Aorta (tissue), 5 donors: ENCODE measurements at regions not wholly inside any gene's neighbourhood (a gene's known extent, or its start where the extent isn't known, plus 50 kb on each side); places are given as distances from the start of the nearest gene placed in this dataset.

Source experiments
- ATAC-seq: fragments of 200-7000 bp; cut with Tn5 transposase; one replicate; pipeline ENCODE4 v1.9.1; 2022; ENCODE audit warnings: moderate library complexity; ENCODE audit not compliant: low FRiP score
- DNase-seq, 2 donors: peaks; one replicate each; pipeline ENCODE4 v3.0.0-alpha.2; 2020
- H3K27ac ChIP-seq, 2 donors: one replicate each; pipeline ENCODE4 v1.5.1; 2013; ENCODE audit warnings: low read length in 2 of 2, mild to moderate bottlenecking in 2 of 2, moderate library complexity in 2 of 2, control low read depth in 1 of 2, inconsistent platforms in 1 of 2, low read depth in 1 of 2
- H3K27me3 ChIP-seq, 2 donors: one replicate each; pipeline ENCODE4 v1.6.1; 2013; ENCODE audit warnings: control low read depth in 1 of 2, low read length in 1 of 2, mild to moderate bottlenecking in 1 of 2, moderate library complexity in 1 of 2; ENCODE audit not compliant: insufficient read depth in 2 of 2, control insufficient read depth in 1 of 2
- H3K36me3 ChIP-seq, 2 donors: one replicate each; pipeline ENCODE4 v1.6.1; 2013; ENCODE audit warnings: control low read depth in 1 of 2, low read length in 1 of 2, mild to moderate bottlenecking in 1 of 2; ENCODE audit not compliant: insufficient read depth in 2 of 2, control insufficient read depth in 1 of 2
- H3K4me1 ChIP-seq, 2 donors: one replicate each; pipeline ENCODE4 v1.6.1; 2013; ENCODE audit warnings: low read length in 2 of 2, control low read depth in 1 of 2, mild to moderate bottlenecking in 1 of 2, moderate library complexity in 1 of 2; ENCODE audit not compliant: insufficient read depth in 2 of 2, control insufficient read depth in 1 of 2
- H3K4me3 ChIP-seq, 2 donors: one replicate each; pipeline ENCODE4 v1.5.1; 2013; ENCODE audit warnings: low read length in 2 of 2, control low read depth in 1 of 2, mild to moderate bottlenecking in 1 of 2
- H3K9me3 ChIP-seq: one replicate; pipeline ENCODE4 v1.6.1; 2013; ENCODE audit warnings: mild to moderate bottlenecking, low read length; ENCODE audit not compliant: control insufficient read depth
- WGBS, 2 donors: extraction: QIAGEN DNeasy Blood & Tissue Kit; methylation state at CpG; one replicate each; pipeline ENCODE4 v1.1.7; 2013; 5-methylcytosine and 5-hydroxymethylcytosine counted together
- intact Hi-C, 2 donors: fragments of 100-400 bp; cut with DNase I; formaldehyde crosslinking; loops; one replicate each; pipeline versions ENCODE4 v1.14.2 to v1.15.0; 2022
- donor health status: healthy with polysubstance abuse.
- donor health status: Bipolar disorder and iron deficiency.
- donor health status: DM: no; HTN: no; CAD: no.
- donor health status: DM: no; HTN: no; CAD: no.
- donor health status: DM: yes; HTN: yes; CAD: no.

- Histone ChIP-seq H3K4me3 (no peak overlapping the region), H3K36me3 (no peaks in the 10 kb centered on the region), H3K4me1 (no peaks in the 10 kb centered on the region), H3K9me3 (peaks cover 1% of the 10 kb centered on the region), H3K27me3 (no peaks in the 10 kb centered on the region), H3K27ac (no peak overlapping the region)
- ATAC-seq: no peak
- 63 to 68% methylated on average over 2 of the region's 2 CpGs for WGBS, 2 donors
- intact Hi-C loops: no loop called here
- DNase-seq: no peak
Measured at GRCh38 chr6:145544514-145544913, 190.8 kb downstream of the EPM2A start.

GRCh38 chr6:145546265-145546664 lies 189.1 kb downstream of the EPM2A start:
- Histone ChIP-seq H3K4me3 (no peak overlapping the region), H3K9me3 (peaks cover 1% of the 10 kb centered on the region), H3K27me3 (no peaks in the 10 kb centered on the region), H3K4me1 (no peaks in the 10 kb centered on the region), H3K27ac (no peak overlapping the region), H3K36me3 (no peaks in the 10 kb centered on the region)
- ATAC-seq (no peak), DNase-seq (no peak)
- intact Hi-C loops: no loop called here

- no peaks in the 10 kb centered on the region for H3K4me1 ChIP-seq
- ATAC-seq: no peak
- 74 to 87% methylated on average over 4 of the region's 4 CpGs for WGBS, 2 donors
- no peaks in the 10 kb centered on the region for H3K27me3 ChIP-seq
- intact Hi-C loops: no loop called here
- no peak for DNase-seq
- peaks cover 1% of the 10 kb centered on the region for H3K9me3 ChIP-seq
- no peaks in the 10 kb centered on the region for H3K36me3 ChIP-seq
- no peak overlapping the region for H3K27ac ChIP-seq
- no peak overlapping the region for H3K4me3 ChIP-seq
Measured at GRCh38 chr6:145547594-145548335, 187.6 kb downstream of the EPM2A start.

- Histone ChIP-seq H3K4me1 (no peaks in the 10 kb centered on the region), H3K36me3 (no peaks in the 10 kb centered on the region), H3K27me3 (no peaks in the 10 kb centered on the region), H3K27ac (no peak overlapping the region), H3K4me3 (no peak overlapping the region), H3K9me3 (peaks cover 1% of the 10 kb centered on the region)
- no peak for DNase-seq
- intact Hi-C loops: no loop called here
- WGBS, 2 donors: 23 to 36% methylated on average over 3 of the region's 3 CpGs
- no peak for ATAC-seq
Measured at GRCh38 chr6:145548933-145549648, 186.2 kb downstream of the EPM2A start.

GRCh38 chr6:145551164-145551563 lies 184.2 kb downstream of the EPM2A start:
- H3K4me3 ChIP-seq: no peak overlapping the region
- intact Hi-C loops: no loop called here
- no peak overlapping the region for H3K27ac ChIP-seq
- no peaks in the 10 kb centered on the region for H3K27me3 ChIP-seq
- H3K36me3 ChIP-seq: no peaks in the 10 kb centered on the region
- no peak for ATAC-seq
- H3K9me3 ChIP-seq: no peaks in the 10 kb centered on the region
- H3K4me1 ChIP-seq: no peaks in the 10 kb centered on the region
- no peak for DNase-seq

- no peak overlapping the region for H3K4me3 ChIP-seq
- no peak overlapping the region for H3K27ac ChIP-seq
- no peaks in the 10 kb centered on the region for H3K36me3 ChIP-seq
- WGBS, 2 donors: 78 to 91% methylated on average over 1 of the region's 1 CpG
- intact Hi-C loops: no loop called here
- no peaks in the 10 kb centered on the region for H3K4me1 ChIP-seq
- DNase-seq (no peak), ATAC-seq (no peak)
- no peaks in the 10 kb centered on the region for H3K9me3 ChIP-seq
- H3K27me3 ChIP-seq: no peaks in the 10 kb centered on the region
Measured at GRCh38 chr6:145555084-145555483, 180.2 kb downstream of the EPM2A start.

- Histone ChIP-seq H3K36me3 (no peaks in the 10 kb centered on the region), H3K27me3 (no peaks in the 10 kb centered on the region), H3K4me1 (no peaks in the 10 kb centered on the region), H3K4me3 (no peak overlapping the region), H3K9me3 (no peaks in the 10 kb centered on the region), H3K27ac (no peak overlapping the region)
- intact Hi-C loops: no loop called here
- no peak for ATAC-seq
- DNase-seq: no peak
Measured at GRCh38 chr6:145557474-145557873, 177.8 kb downstream of the EPM2A start.

- DNase-seq: no peak
- Histone ChIP-seq H3K4me3 (no peak overlapping the region), H3K9me3 (peaks cover 1% of the 10 kb centered on the region), H3K36me3 (no peaks in the 10 kb centered on the region), H3K4me1 (no peaks in the 10 kb centered on the region), H3K27me3 (no peaks in the 10 kb centered on the region), H3K27ac (no peak overlapping the region)
- ATAC-seq: no peak
- 66 to 82% methylated on average over 1 of the region's 1 CpG for WGBS, 2 donors
- intact Hi-C loops: no loop called here
Measured at GRCh38 chr6:145559836-145560235, 175.5 kb downstream of the EPM2A start.
